H1 (cell line): ENCODE measurements at regions not wholly inside any gene's neighbourhood (a gene's known extent, or its start where the extent isn't known, plus 50 kb on each side); places are given as distances from the start of the nearest gene placed in this dataset.
"Not testable (repeated sequence)": the region's sequence is repeated elsewhere in the genome, so short reads cannot be mapped to it uniquely, and the experiment has no call there.

Experiments used
- CTCF ChIA-PET: fragments of 300-600 bp; sonication (Branson Sonifier 250); formaldehyde crosslinking; loops from one replicate; lab custom pipeline; 2021; ENCODE audit not compliant: partially characterized antibody; lab: Charles Lee
- POLR2A ChIA-PET: fragments of 300-600 bp; sonication (Branson Sonifier 250); formaldehyde crosslinking; loops from one replicate; lab custom pipeline; 2021; ENCODE audit warnings: inconsistent platforms; ENCODE audit not compliant: partially characterized antibody; lab: Charles Lee
- DNase-seq, 2 experiments: peaks; one replicate each; pipeline versions ENCODE4 v3.0.0 to v3.0.0-alpha.2; 2010 to 2022; ENCODE audit warnings: low spot score in 2 of 2, low read depth in 1 of 2, mixed read lengths in 1 of 2
- FAIRE-seq: peaks from 2 replicates; lab custom pipeline; 2011; peaks lifted over from hg19 to GRCh38; lab: Jason Lieb, UNC
- H2AFZ ChIP-seq: 2 replicates; pipeline ENCODE4 v1.8.1; 2012; ENCODE audit warnings: low read length, inconsistent platforms
- H2AK5ac ChIP-seq: 2 replicates; pipeline ENCODE4 v1.6.1; 2013; ENCODE audit warnings: low read depth, low read length
- H2BK120ac ChIP-seq: replicated peaks from 2 replicates; pipeline ENCODE3; 2013; ENCODE audit warnings: low read depth, low read length, inconsistent platforms
- H2BK12ac ChIP-seq: 2 replicates; pipeline ENCODE4 v1.6.1; 2013; ENCODE audit warnings: low read depth, low read length
- H2BK15ac ChIP-seq: 2 replicates; pipeline ENCODE4 v1.6.1; 2013; ENCODE audit warnings: low read length
- H2BK20ac ChIP-seq: 2 replicates; pipeline ENCODE4 v1.6.1; 2013; ENCODE audit warnings: low read length
- H2BK5ac ChIP-seq: 2 replicates; pipeline ENCODE4 v1.6.1; 2013; ENCODE audit warnings: low read depth, low read length
- H3K14ac ChIP-seq: 2 replicates; pipeline ENCODE4 v1.6.1; 2013; ENCODE audit warnings: inconsistent platforms; ENCODE audit not compliant: insufficient read length
- H3K18ac ChIP-seq: 2 replicates; pipeline ENCODE4 v1.6.1; 2013; ENCODE audit warnings: low read length; ENCODE audit errors: extremely low read depth
- H3K23ac ChIP-seq: 2 replicates; pipeline ENCODE4 v1.6.1; 2013; ENCODE audit warnings: inconsistent platforms; ENCODE audit not compliant: insufficient read length
- H3K23me2 ChIP-seq: 2 replicates; pipeline ENCODE4 v1.6.1; 2013; ENCODE audit warnings: low read depth, low read length
- H3K27ac ChIP-seq: 2 replicates; pipeline ENCODE4 v1.6.1; 2011; ENCODE audit warnings: low read depth, low read length, inconsistent platforms
- H3K27me3 ChIP-seq, 4 experiments: replicated peaks in 1 of 4; 1 replicate in 1 of 4; 2 replicates in 3 of 4; pipeline versions ENCODE4 v1.6.1 to v1.8.1; 2011 to 2013; ENCODE audit warnings: low read length in 3 of 4, mild to moderate bottlenecking in 3 of 4, inconsistent platforms in 2 of 4, mixed read lengths in 2 of 4, moderate library complexity in 1 of 4; ENCODE audit not compliant: control insufficient read depth in 3 of 4, insufficient read depth in 3 of 4; ENCODE audit errors: extremely low read depth in 1 of 4
- H3K36me3 ChIP-seq, 4 experiments: 2 replicates each; pipeline versions ENCODE4 v1.6.1 to v1.8.1; 2011 to 2013; ENCODE audit warnings: mild to moderate bottlenecking in 4 of 4, low read length in 3 of 4, moderate library complexity in 2 of 4, control low read depth in 1 of 4, inconsistent platforms in 1 of 4; ENCODE audit not compliant: insufficient read depth in 4 of 4, control insufficient read depth in 2 of 4
- H3K4ac ChIP-seq: replicated peaks from 2 replicates; pipeline ENCODE3; 2013; ENCODE audit warnings: low read length, low read depth, mixed read lengths, inconsistent platforms; ENCODE audit not compliant: insufficient read length
- H3K4me1 ChIP-seq, 4 experiments: replicated peaks in 1 of 4; 1 replicate in 1 of 4; 2 replicates in 3 of 4; pipeline versions ENCODE4 v1.6.1 to v1.8.1; 2011 to 2013; ENCODE audit warnings: low read length in 3 of 4, inconsistent platforms in 2 of 4, mixed read lengths in 1 of 4; ENCODE audit not compliant: insufficient read depth in 4 of 4, control insufficient read depth in 3 of 4
- H3K4me2 ChIP-seq, 2 experiments: 2 replicates each; pipeline versions ENCODE4 v1.6.1 to v1.8.1; 2011 to 2013; ENCODE audit warnings: low read depth in 2 of 2, low read length in 2 of 2, control low read depth in 1 of 2, inconsistent platforms in 1 of 2, mild to moderate bottlenecking in 1 of 2; ENCODE audit not compliant: insufficient read depth in 1 of 2
- H3K4me3 ChIP-seq, 4 experiments: fragments of 200-600, 300-600 bp in 1 of 4; sonication (generic), shearing (Covaris generic), sonication (Bioruptor Twin) in 1 of 4; 2 replicates each; pipeline versions ENCODE4 v1.5.1 to v1.8.1; 2011 to 2016; ENCODE audit warnings: low read length in 4 of 4, low read depth in 3 of 4, control low read depth in 2 of 4, inconsistent platforms in 2 of 4, mild to moderate bottlenecking in 2 of 4, mixed read lengths in 1 of 4, moderate library complexity in 1 of 4; ENCODE audit not compliant: insufficient read depth in 2 of 4; ENCODE audit errors: extremely low read depth in 1 of 4
- H3K56ac ChIP-seq: replicated peaks from 2 replicates; pipeline ENCODE3; 2013; ENCODE audit warnings: low read depth, mild to moderate bottlenecking, mixed read lengths, low read length, inconsistent platforms; ENCODE audit not compliant: insufficient read length
- H3K79me1 ChIP-seq: 2 replicates; pipeline ENCODE4 v1.6.1; 2013; ENCODE audit warnings: low read depth, low read length, control low read depth
- H3K79me2 ChIP-seq, 2 experiments: 2 replicates each; pipeline versions ENCODE4 v1.6.1 to v1.8.1; 2012 to 2013; ENCODE audit warnings: low read length in 2 of 2, mild to moderate bottlenecking in 2 of 2, inconsistent platforms in 1 of 2; ENCODE audit not compliant: insufficient read depth in 2 of 2, control insufficient read depth in 1 of 2
- H3K9ac ChIP-seq, 4 experiments: replicated peaks in 1 of 4; 1 replicate in 1 of 4; 2 replicates in 3 of 4; pipeline versions ENCODE4 v1.6.1 to v1.8.1; 2011 to 2013; ENCODE audit warnings: low read depth in 3 of 4, low read length in 3 of 4, control low read depth in 2 of 4, mild to moderate bottlenecking in 2 of 4, moderate library complexity in 2 of 4, inconsistent platforms in 1 of 4; ENCODE audit errors: extremely low read depth in 1 of 4
- H3K9me3 ChIP-seq, 2 experiments: 2 replicates each; pipeline versions ENCODE4 v1.6.1 to v1.8.1; 2012 to 2013; ENCODE audit warnings: mild to moderate bottlenecking in 2 of 2, moderate library complexity in 2 of 2, control low read depth in 1 of 2, inconsistent platforms in 1 of 2, low read depth in 1 of 2, low read length in 1 of 2, mixed read lengths in 1 of 2; ENCODE audit not compliant: insufficient read depth in 2 of 2
- H4K20me1 ChIP-seq, 2 experiments: replicated peaks in 1 of 2; 2 replicates each; pipeline versions ENCODE3 to v1.8.1; 2011 to 2013; ENCODE audit warnings: inconsistent platforms in 2 of 2, low read length in 2 of 2, mild to moderate bottlenecking in 1 of 2; ENCODE audit not compliant: insufficient read depth in 2 of 2, control insufficient read depth in 1 of 2
- H4K5ac ChIP-seq: 2 replicates; pipeline ENCODE4 v1.6.1; 2013; ENCODE audit warnings: low read length, low read depth, mixed read lengths, inconsistent platforms; ENCODE audit not compliant: insufficient read length
- H4K8ac ChIP-seq: 2 replicates; pipeline ENCODE4 v1.8.0; 2013; ENCODE audit warnings: mild to moderate bottlenecking, moderate library complexity, low read length, inconsistent platforms; ENCODE audit not compliant: insufficient read depth; ENCODE audit errors: extremely low read depth
- H4K91ac ChIP-seq: replicated peaks from 2 replicates; pipeline ENCODE3; 2013; ENCODE audit warnings: low read length, mixed read lengths, inconsistent platforms; ENCODE audit not compliant: insufficient read length
- WGBS, 2 experiments: shearing (Covaris generic) in 1 of 2; methylation state at CpG; one replicate each; pipeline versions ENCODE4 v1.1.6 to v1.1.7; 2013 to 2015; ENCODE audit warnings: low lambda C conversion rate in 2 of 2, mixed read lengths in 2 of 2, inconsistent platforms in 1 of 2, low coverage in 1 of 2, missing lambda C conversion rate in 1 of 2; ENCODE audit not compliant: insufficient replicate concordance in 2 of 2, insufficient coverage in 1 of 2, insufficient read length in 1 of 2; ENCODE audit errors: extremely low coverage in 1 of 2, missing lambda C conversion rate in 1 of 2; 5-methylcytosine and 5-hydroxymethylcytosine counted together

DNA sequence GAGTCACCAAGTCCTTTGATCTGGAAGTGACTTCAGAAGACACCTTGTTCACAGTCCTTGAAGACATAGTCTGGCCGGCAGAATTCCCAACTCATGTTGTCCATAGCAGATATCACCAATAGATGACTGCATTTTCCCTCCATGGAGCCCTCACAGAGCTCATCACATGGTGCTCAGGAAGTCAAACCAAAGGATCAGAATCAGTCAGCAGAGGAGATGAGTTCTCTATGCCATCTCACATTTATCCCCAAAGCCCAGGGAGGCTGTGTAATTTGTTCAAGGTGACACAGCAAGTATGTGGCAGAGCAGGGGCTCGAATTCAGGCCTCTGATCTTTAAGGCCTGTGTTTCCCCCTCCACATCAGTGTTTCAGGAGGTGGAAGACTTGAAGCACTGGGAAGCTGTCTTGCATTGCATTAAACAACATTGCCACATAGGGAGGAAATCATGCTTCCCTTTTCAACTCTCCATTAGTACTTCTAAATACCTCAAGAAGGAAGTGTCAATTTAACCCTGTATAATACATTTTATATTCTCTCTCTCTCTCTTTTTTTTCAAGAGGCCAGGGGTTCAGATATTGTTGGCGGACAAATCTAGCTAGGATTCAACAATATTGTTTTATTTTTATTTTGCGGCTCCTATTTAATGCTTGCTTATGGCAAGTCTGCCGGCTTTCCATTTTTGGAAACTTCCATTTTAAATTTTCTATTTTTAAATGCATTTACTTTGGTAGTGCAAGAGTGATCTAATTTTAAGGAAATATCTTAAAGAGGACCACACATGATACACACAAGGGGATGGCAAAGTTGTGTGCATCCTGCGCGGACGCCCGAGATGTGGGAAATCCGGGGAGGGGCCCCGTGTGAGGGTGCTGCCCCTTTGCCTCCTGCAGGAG, 61.9 kb downstream of the NPIPB5 start:
- H3K79me2 ChIP-seq, H3K18ac ChIP-seq, H2BK20ac ChIP-seq, H3K9ac ChIP-seq, H4K91ac ChIP-seq, POLR2A ChIA-PET, H4K8ac ChIP-seq, H3K23me2 ChIP-seq, H3K27me3 ChIP-seq, H3K4me2 ChIP-seq, H3K9me3 ChIP-seq, H3K56ac ChIP-seq, H3K27ac ChIP-seq, H2BK12ac ChIP-seq, H3K4me1 ChIP-seq, H4K20me1 ChIP-seq, H3K4me3 ChIP-seq, FAIRE-seq, H3K23ac ChIP-seq, H2BK5ac ChIP-seq, H4K5ac ChIP-seq, H3K4ac ChIP-seq, H2AFZ ChIP-seq, H2BK15ac ChIP-seq, DNase-seq, H3K36me3 ChIP-seq, CTCF ChIA-PET, H2AK5ac ChIP-seq, H3K14ac ChIP-seq, H3K79me1 ChIP-seq, H2BK120ac ChIP-seq: not testable (repeated sequence)
- 93% methylated on average over 3 of the region's 11 CpGs; no CpG with 5 or more reads in 1 of the 2 experiments for WGBS, 2 experiments

DNA sequence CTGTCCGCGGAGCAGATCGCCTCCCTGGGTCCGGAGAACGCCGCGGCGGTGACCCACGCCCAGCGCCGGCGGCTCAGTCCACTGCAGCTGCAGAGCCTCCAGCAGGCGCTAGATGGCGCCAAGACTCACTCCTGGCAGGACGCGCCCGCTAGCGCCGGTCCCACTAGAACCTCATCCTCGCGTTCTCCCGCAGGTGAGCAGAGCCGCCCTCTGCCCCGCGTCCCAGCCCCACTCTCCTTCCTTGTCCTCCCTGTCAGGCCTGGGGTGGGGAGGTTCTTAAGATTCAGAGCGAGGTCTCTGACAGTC, 62.5 kb downstream of the NPIPB5 start:
- H3K27me3 ChIP-seq, H3K36me3 ChIP-seq, POLR2A ChIA-PET, H3K9me3 ChIP-seq, H4K8ac ChIP-seq, H3K14ac ChIP-seq, H3K56ac ChIP-seq, H2AK5ac ChIP-seq, H4K91ac ChIP-seq, H3K4ac ChIP-seq, FAIRE-seq, H2BK12ac ChIP-seq, H3K4me2 ChIP-seq, CTCF ChIA-PET, H3K79me1 ChIP-seq, H2BK15ac ChIP-seq, H3K23ac ChIP-seq, H3K18ac ChIP-seq, H3K9ac ChIP-seq, H2AFZ ChIP-seq, DNase-seq, H3K4me1 ChIP-seq, H4K20me1 ChIP-seq, H2BK120ac ChIP-seq, H4K5ac ChIP-seq, H3K79me2 ChIP-seq, H3K23me2 ChIP-seq, H3K4me3 ChIP-seq, H2BK5ac ChIP-seq, H3K27ac ChIP-seq, H2BK20ac ChIP-seq: not testable (repeated sequence)
- WGBS, 2 experiments = no CpG with 5 or more reads among the region's 26 CpGs
